CD14-positive monocyte (primary cell): ENCODE measurements at regions not wholly inside any gene's neighbourhood (a gene's known extent, or its start where the extent isn't known, plus 50 kb on each side); places are given as distances from the start of the nearest gene placed in this dataset.

Experiments
- DNase-seq, 3 donors: peaks; one replicate each; pipeline ENCODE4 v3.0.0-alpha.2; 2011 to 2022
- H2AFZ ChIP-seq: 2 replicates; pipeline ENCODE4 v1.6.0; 2012; ENCODE audit warnings: mild to moderate bottlenecking, low read depth, low read length, inconsistent platforms; ENCODE audit not compliant: insufficient read depth, poor library complexity, severe bottlenecking
- H3K27ac ChIP-seq, 2 donors: 1 replicate in 1 of 2; 2 replicates in 1 of 2; pipeline ENCODE4 v1.5.1; 2012 to 2013; ENCODE audit warnings: low read length in 2 of 2, control low read depth in 1 of 2, inconsistent platforms in 1 of 2, low read depth in 1 of 2, mild to moderate bottlenecking in 1 of 2
- H3K27me3 ChIP-seq, 2 donors: one replicate each; pipeline versions ENCODE4 v1.6.0 to v1.6.1; 2011 to 2013; ENCODE audit warnings: low read length in 2 of 2; ENCODE audit not compliant: control insufficient read depth in 2 of 2, insufficient read depth in 2 of 2
- H3K36me3 ChIP-seq, 2 donors: replicated peaks in 1 of 2; 1 replicate in 1 of 2; 2 replicates in 1 of 2; pipeline versions ENCODE4 v1.5.1 to v1.6.1; 2012 to 2013; ENCODE audit warnings: low read length in 2 of 2, control low read depth in 1 of 2, inconsistent platforms in 1 of 2, mild to moderate bottlenecking in 1 of 2; ENCODE audit not compliant: insufficient read depth in 2 of 2, control insufficient read depth in 1 of 2
- H3K4me1 ChIP-seq, 2 donors: 1 replicate in 1 of 2; 2 replicates in 1 of 2; pipeline versions ENCODE4 v1.5.1 to v1.6.1; 2012 to 2013; ENCODE audit warnings: low read length in 2 of 2, control low read depth in 1 of 2, inconsistent platforms in 1 of 2, mild to moderate bottlenecking in 1 of 2, moderate library complexity in 1 of 2; ENCODE audit not compliant: insufficient read depth in 2 of 2, control insufficient read depth in 1 of 2
- H3K4me2 ChIP-seq: replicated peaks from 2 replicates; pipeline ENCODE3; 2012; ENCODE audit warnings: low read length, moderate library complexity, mild to moderate bottlenecking; ENCODE audit not compliant: poor library complexity, severe bottlenecking; ENCODE audit errors: extremely low read depth
- H3K4me3 ChIP-seq, 3 experiments: fragments of 200-600 bp in 1 of 3; sonication (generic) in 1 of 3; replicated peaks in 1 of 3; 1 replicate in 2 of 3; 2 replicates in 1 of 3; pipeline ENCODE4 v1.5.1; 2011 to 2013; ENCODE audit warnings: low read length in 3 of 3, mild to moderate bottlenecking in 3 of 3, control low read depth in 2 of 3, low read depth in 2 of 3, inconsistent platforms in 1 of 3, moderate library complexity in 1 of 3
- H3K79me2 ChIP-seq: 2 replicates; pipeline ENCODE4 v1.6.0; 2012; ENCODE audit warnings: mild to moderate bottlenecking, control low read depth, inconsistent platforms, low read length, moderate library complexity; ENCODE audit not compliant: insufficient read depth
- H3K9ac ChIP-seq: 2 replicates; pipeline ENCODE4 v1.6.0; 2017; ENCODE audit warnings: low read length, mild to moderate bottlenecking; ENCODE audit not compliant: insufficient read depth, poor library complexity, severe bottlenecking
- H3K9me3 ChIP-seq, 2 donors: replicated peaks in 1 of 2; 1 replicate in 1 of 2; 2 replicates in 1 of 2; pipeline versions ENCODE4 v1.5.1 to v1.6.1; 2012 to 2013; ENCODE audit warnings: low read length in 2 of 2, control low read depth in 1 of 2; ENCODE audit not compliant: control insufficient read depth in 1 of 2, insufficient read depth in 1 of 2
- H4K20me1 ChIP-seq: 2 replicates; pipeline ENCODE4 v1.6.0; 2012; ENCODE audit warnings: mild to moderate bottlenecking, low read length, control low read depth, moderate library complexity; ENCODE audit not compliant: insufficient read depth
- H3K27ac Mint-ChIP-seq, 7 donors: one replicate each; pipeline ENCODE4 v1.8.0; 2020; ENCODE audit warnings: mild to moderate bottlenecking in 7 of 7, mixed read lengths in 7 of 7, moderate library complexity in 6 of 7, inconsistent platforms in 2 of 7
- H3K27me3 Mint-ChIP-seq, 3 donors: one replicate each; pipeline ENCODE4 v1.8.0; 2021 to 2022; ENCODE audit warnings: low read depth in 3 of 3, mild to moderate bottlenecking in 3 of 3, mixed read lengths in 3 of 3, moderate library complexity in 3 of 3, inconsistent platforms in 1 of 3
- H3K36me3 Mint-ChIP-seq, 2 donors: one replicate each; pipeline ENCODE4 v1.8.0; 2020; ENCODE audit warnings: mixed read lengths in 2 of 2, inconsistent platforms in 1 of 2, mild to moderate bottlenecking in 1 of 2
- H3K4me1 Mint-ChIP-seq: one replicate; pipeline ENCODE4 v1.8.0; 2020; ENCODE audit warnings: mild to moderate bottlenecking, mixed read lengths
- H3K4me3 Mint-ChIP-seq, 2 donors: one replicate each; pipeline ENCODE4 v1.8.0; 2020; ENCODE audit warnings: mild to moderate bottlenecking in 2 of 2, mixed read lengths in 2 of 2, moderate library complexity in 1 of 2
- H3K9me3 Mint-ChIP-seq, 7 donors: one replicate each; pipeline ENCODE4 v1.8.0; 2020 to 2022; ENCODE audit warnings: mixed read lengths in 7 of 7, mild to moderate bottlenecking in 6 of 7, moderate library complexity in 6 of 7, inconsistent platforms in 2 of 7
- CTCF ChIP-seq: fragments of 200-600 bp; IDR thresholded peaks from one replicate; pipeline ENCODE4 v1.8.0; 2022; ENCODE audit warnings: antibody characterized with exemption, mild to moderate bottlenecking
- WGBS: methylation state at CpG from one replicate; pipeline ENCODE4 v1.1.5; 2013; ENCODE audit warnings: missing lambda C conversion rate; ENCODE audit not compliant: insufficient coverage; 5-methylcytosine and 5-hydroxymethylcytosine counted together
- intact Hi-C, 2 donors: fragments of 100-400 bp; cut with micrococcal nuclease; formaldehyde crosslinking; loops; one replicate each; pipeline versions ENCODE4 v1.15.0 to v1.15.1; 2023

- no peak overlapping the region for H3K4me3 Mint-ChIP-seq
- H3K36me3 Mint-ChIP-seq: no peaks in the 10 kb centered on the region
- H3K4me1 Mint-ChIP-seq: no peaks in the 10 kb centered on the region
- Histone ChIP-seq H3K4me2 (no peak overlapping the region), H3K9ac (no peak overlapping the region), H3K27ac (no peak overlapping the region), H4K20me1 (no peaks in the 10 kb centered on the region), H3K9me3 (no peaks in the 10 kb centered on the region), H3K27me3 (no peaks in the 10 kb centered on the region), H3K4me1 (no peaks in the 10 kb centered on the region), H3K4me3 (no peak overlapping the region), H2AFZ (no peak overlapping the region), H3K79me2 (no peaks in the 10 kb centered on the region), H3K36me3 (no peaks in the 10 kb centered on the region)
- no peak for DNase-seq
- peaks cover 0 to 2% (median 0%) of the 10 kb centered on the region in 3 donors for H3K27me3 Mint-ChIP-seq
- peaks cover 0 to 2% (median 0%) of the 10 kb centered on the region in 7 donors for H3K9me3 Mint-ChIP-seq
- WGBS: 40% methylated on average over 1 of the region's 1 CpG
- intact Hi-C loops: no loop called here
- H3K27ac Mint-ChIP-seq: no peak overlapping the region
- TF ChIP-seq CTCF: no peak
Measured at GRCh38 chr9:71368157-71368556, 246.7 kb upstream of the TRPM3 start.

GRCh38 chr9:71364186-71364955 lies 242.9 kb upstream of the TRPM3 start:
- no peaks in the 10 kb centered on the region for H3K36me3 Mint-ChIP-seq
- no peak overlapping the region for H3K4me3 Mint-ChIP-seq
- Histone ChIP-seq H3K4me2 (no peak overlapping the region), H3K4me1 (no peaks in the 10 kb centered on the region), H3K27ac (no peak overlapping the region), H4K20me1 (no peaks in the 10 kb centered on the region), H3K79me2 (no peaks in the 10 kb centered on the region), H2AFZ (no peak overlapping the region), H3K36me3 (no peaks in the 10 kb centered on the region), H3K4me3 (no peak overlapping the region), H3K9me3 (no peaks in the 10 kb centered on the region), H3K27me3 (no peaks in the 10 kb centered on the region), H3K9ac (no peak overlapping the region)
- WGBS: no CpG with 5 or more reads among the region's 2 CpGs
- H3K9me3 Mint-ChIP-seq: peaks cover 0 to 2% (median 0%) of the 10 kb centered on the region in 7 donors
- H3K4me1 Mint-ChIP-seq: no peaks in the 10 kb centered on the region
- no peak for DNase-seq
- peaks cover 0 to 1% (median 0%) of the 10 kb centered on the region in 3 donors for H3K27me3 Mint-ChIP-seq
- no peak overlapping the region for H3K27ac Mint-ChIP-seq
- no peak for TF ChIP-seq CTCF
- intact Hi-C loops: no loop called here
